Muscle of leg (tissue), 3 donors: ENCODE measurements at regions not wholly inside any gene's neighbourhood (a gene's known extent, or its start where the extent isn't known, plus 50 kb on each side); places are given as distances from the start of the nearest gene placed in this dataset.

Experiments used
- DNase-seq: peaks from one replicate; pipeline ENCODE4 v3.0.0; 2013
- H3K27ac ChIP-seq: one replicate; pipeline ENCODE4 v1.5.1; 2013; ENCODE audit warnings: mild to moderate bottlenecking, low read length, control low read depth
- H3K27me3 ChIP-seq: one replicate; pipeline ENCODE4 v1.6.1; 2013; ENCODE audit warnings: low read length; ENCODE audit not compliant: control insufficient read depth, insufficient read depth
- H3K36me3 ChIP-seq: one replicate; pipeline ENCODE4 v1.6.1; 2013; ENCODE audit warnings: low read length; ENCODE audit not compliant: control insufficient read depth, insufficient read depth
- H3K4me1 ChIP-seq: one replicate; pipeline ENCODE4 v1.6.1; 2013; ENCODE audit warnings: low read length; ENCODE audit not compliant: control insufficient read depth, insufficient read depth
- H3K4me3 ChIP-seq: one replicate; pipeline ENCODE4 v1.5.1; 2013; ENCODE audit warnings: low read length, control low read depth
- H3K9me3 ChIP-seq: replicated peaks from 2 replicates; pipeline ENCODE4 v1.6.1; 2013; ENCODE audit warnings: low read depth, low read length; ENCODE audit not compliant: control insufficient read depth
- WGBS: methylation state at CpG from one replicate; pipeline ENCODE4 v1.1.5; 2013; ENCODE audit warnings: missing lambda C conversion rate; ENCODE audit not compliant: insufficient coverage; 5-methylcytosine and 5-hydroxymethylcytosine counted together

- H3K36me3 ChIP-seq, result no peaks in the 10 kb centered on the region
- no peak overlapping the region for H3K27ac ChIP-seq
- H3K9me3 ChIP-seq, result peaks cover 8% of the 10 kb centered on the region
- no peaks in the 10 kb centered on the region for H3K27me3 ChIP-seq
- no peaks in the 10 kb centered on the region for H3K4me1 ChIP-seq
- no peak for DNase-seq
- WGBS, result 30% methylated on average over 1 of the region's 1 CpG
- H3K4me3 ChIP-seq, result no peak overlapping the region
Observed at GRCh38 chr2:186308347-186308746, 177.7 kb upstream of the ZC3H15 start.

- 27% methylated on average over 1 of the region's 2 CpGs for WGBS
- no peaks in the 10 kb centered on the region for H3K4me1 ChIP-seq
- no peaks in the 10 kb centered on the region for H3K27me3 ChIP-seq
- H3K27ac ChIP-seq, result no peak overlapping the region
- peaks cover 8% of the 10 kb centered on the region for H3K9me3 ChIP-seq
- no peaks in the 10 kb centered on the region for H3K36me3 ChIP-seq
- DNase-seq, result no peak
- no peak overlapping the region for H3K4me3 ChIP-seq
Observed at GRCh38 chr2:186309901-186310300, 176.2 kb upstream of the ZC3H15 start.

- H3K36me3 ChIP-seq, result no peaks in the 10 kb centered on the region
- peaks cover 16% of the 10 kb centered on the region for H3K9me3 ChIP-seq
- no peaks in the 10 kb centered on the region for H3K27me3 ChIP-seq
- H3K4me3 ChIP-seq, result no peak overlapping the region
- no peaks in the 10 kb centered on the region for H3K4me1 ChIP-seq
- no peak overlapping the region for H3K27ac ChIP-seq
- no peak for DNase-seq
- WGBS, result no CpG with 5 or more reads among the region's 2 CpGs
Observed at GRCh38 chr2:186319105-186319504, 167.0 kb upstream of the ZC3H15 start.

- Histone ChIP-seq H3K4me3 (no peak overlapping the region), H3K36me3 (no peaks in the 10 kb centered on the region), H3K9me3 (peaks cover 11% of the 10 kb centered on the region), H3K27me3 (no peaks in the 10 kb centered on the region), H3K27ac (no peak overlapping the region), H3K4me1 (no peaks in the 10 kb centered on the region)
- no peak for DNase-seq
- WGBS, result 100% methylated on average over 1 of the region's 2 CpGs
Observed at GRCh38 chr2:186325827-186326535, 160.1 kb upstream of the ZC3H15 start.

GRCh38 chr2:186327251-186327868 is 158.7 kb upstream of the ZC3H15 start:
- DNase-seq, result no peak
- no peak overlapping the region for H3K4me3 ChIP-seq
- H3K27ac ChIP-seq, result no peak overlapping the region
- no peaks in the 10 kb centered on the region for H3K27me3 ChIP-seq
- H3K36me3 ChIP-seq, result no peaks in the 10 kb centered on the region
- H3K4me1 ChIP-seq, result no peaks in the 10 kb centered on the region
- peaks cover 11% of the 10 kb centered on the region for H3K9me3 ChIP-seq
- no CpG with 5 or more reads among the region's 3 CpGs for WGBS

GRCh38 chr2:186328838-186329237 is 157.2 kb upstream of the ZC3H15 start:
- Histone ChIP-seq H3K36me3 (no peaks in the 10 kb centered on the region), H3K27me3 (no peaks in the 10 kb centered on the region), H3K9me3 (peaks cover 4% of the 10 kb centered on the region), H3K4me3 (no peak overlapping the region), H3K27ac (peak overlapping the region; percentile 73), H3K4me1 (no peaks in the 10 kb centered on the region)
- peak; percentile 85 for DNase-seq

- WGBS, result no CpG with 5 or more reads among the region's 1 CpG
- Histone ChIP-seq H3K27ac (no peak overlapping the region), H3K4me3 (no peak overlapping the region), H3K4me1 (no peaks in the 10 kb centered on the region), H3K36me3 (no peaks in the 10 kb centered on the region), H3K27me3 (no peaks in the 10 kb centered on the region), H3K9me3 (peaks cover 4% of the 10 kb centered on the region)
- no peak for DNase-seq
Observed at GRCh38 chr2:186330050-186330449, 156.0 kb upstream of the ZC3H15 start.

- Histone ChIP-seq H3K27me3 (no peaks in the 10 kb centered on the region), H3K36me3 (no peaks in the 10 kb centered on the region), H3K4me1 (no peaks in the 10 kb centered on the region), H3K27ac (no peak overlapping the region), H3K4me3 (no peak overlapping the region), H3K9me3 (no peaks in the 10 kb centered on the region)
- WGBS, result no CpG with 5 or more reads among the region's 1 CpG
- no peak for DNase-seq
Observed at GRCh38 chr2:186339716-186340115, 146.3 kb upstream of the ZC3H15 start.

GRCh38 chr2:186342029-186342428 is 144.0 kb upstream of the ZC3H15 start:
- whole genome bisulfite sequencing, result no CpG with 5 or more reads among the region's 1 CpG
- H3K9me3 ChIP-seq, result no peaks in the 10 kb centered on the region
- H3K36me3 ChIP-seq, result no peaks in the 10 kb centered on the region
- DNase-seq, result no peak
- H3K27ac ChIP-seq, result no peak overlapping the region
- H3K27me3 ChIP-seq, result no peaks in the 10 kb centered on the region
- H3K4me1 ChIP-seq, result no peaks in the 10 kb centered on the region
- no peak overlapping the region for H3K4me3 ChIP-seq

GRCh38 chr2:186345745-186346144 is 140.3 kb upstream of the ZC3H15 start:
- WGBS, result no CpG with 5 or more reads among the region's 5 CpGs
- DNase-seq, result no peak
- H3K4me3 ChIP-seq, result no peak overlapping the region
- H3K36me3 ChIP-seq, result no peaks in the 10 kb centered on the region
- H3K9me3 ChIP-seq, result no peaks in the 10 kb centered on the region
- H3K27me3 ChIP-seq, result no peaks in the 10 kb centered on the region
- no peaks in the 10 kb centered on the region for H3K4me1 ChIP-seq
- no peak overlapping the region for H3K27ac ChIP-seq

- Histone ChIP-seq H3K9me3 (no peaks in the 10 kb centered on the region), H3K27ac (no peak overlapping the region)
- DNase-seq, result peak; percentile 18
Observed at GRCh38 chr2:186346216-186346615, 139.8 kb upstream of the ZC3H15 start.

More at GRCh38 chr2:186346216-186346615, 139.8 kb upstream of the ZC3H15 start:
- no peaks in the 10 kb centered on the region for H3K27me3 ChIP-seq
- no peak overlapping the region for H3K4me3 ChIP-seq
- H3K36me3 ChIP-seq, result no peaks in the 10 kb centered on the region
- no peaks in the 10 kb centered on the region for H3K4me1 ChIP-seq
